GM13977 (cell line): ENCODE measurements at regions not wholly inside any gene's neighbourhood (a gene's known extent, or its start where the extent isn't known, plus 50 kb on each side); places are given as distances from the start of the nearest gene placed in this dataset.

Source experiments
- DNase-seq: peaks from one replicate; pipeline ENCODE4 v3.0.0; 2012; ENCODE audit warnings: low spot score
- in situ Hi-C: fragments of 300-500 bp; cut with MboI; formaldehyde crosslinking; loops from one replicate; pipeline ENCODE4 v1.12.0; 2022; ENCODE audit warnings: low sequenced_read_pairs, low pct_unique_long_range_greater_than_20kb, mixed read lengths, inconsistent platforms; ENCODE audit not compliant: unreplicated experiment
- TF ChIP-seq, protein P1 (sequence below): IDR thresholded peaks from 2 replicates; pipeline ENCODE4 v1.5.1; 2012; ENCODE audit warnings: mild to moderate bottlenecking, control low read depth; ENCODE audit not compliant: insufficient read depth; ENCODE audit errors: extremely low read depth, missing control alignments

DNA sequence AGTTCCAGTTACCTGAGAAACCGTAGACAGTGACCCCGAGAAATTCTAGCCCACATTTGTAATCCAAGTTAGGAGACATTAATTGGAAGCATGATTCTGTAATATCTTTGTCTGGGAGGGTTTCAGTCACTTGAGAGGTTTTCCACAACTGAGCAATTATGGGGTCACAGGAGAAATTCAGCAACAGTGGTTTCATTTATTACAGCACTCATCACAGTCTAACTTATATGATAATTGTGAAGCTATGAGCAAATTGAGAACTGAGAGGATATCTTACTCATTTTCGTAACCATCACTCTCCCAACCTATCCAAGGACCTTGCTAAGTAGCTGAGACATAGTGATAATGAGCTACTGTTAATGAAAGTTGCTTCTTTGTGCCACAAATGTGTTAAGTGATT, 328.5 kb upstream of the PPP2R3A start:
- no peak for DNase-seq
- in situ Hi-C loops = no loop called here
- TF ChIP-seq, protein P1, sequence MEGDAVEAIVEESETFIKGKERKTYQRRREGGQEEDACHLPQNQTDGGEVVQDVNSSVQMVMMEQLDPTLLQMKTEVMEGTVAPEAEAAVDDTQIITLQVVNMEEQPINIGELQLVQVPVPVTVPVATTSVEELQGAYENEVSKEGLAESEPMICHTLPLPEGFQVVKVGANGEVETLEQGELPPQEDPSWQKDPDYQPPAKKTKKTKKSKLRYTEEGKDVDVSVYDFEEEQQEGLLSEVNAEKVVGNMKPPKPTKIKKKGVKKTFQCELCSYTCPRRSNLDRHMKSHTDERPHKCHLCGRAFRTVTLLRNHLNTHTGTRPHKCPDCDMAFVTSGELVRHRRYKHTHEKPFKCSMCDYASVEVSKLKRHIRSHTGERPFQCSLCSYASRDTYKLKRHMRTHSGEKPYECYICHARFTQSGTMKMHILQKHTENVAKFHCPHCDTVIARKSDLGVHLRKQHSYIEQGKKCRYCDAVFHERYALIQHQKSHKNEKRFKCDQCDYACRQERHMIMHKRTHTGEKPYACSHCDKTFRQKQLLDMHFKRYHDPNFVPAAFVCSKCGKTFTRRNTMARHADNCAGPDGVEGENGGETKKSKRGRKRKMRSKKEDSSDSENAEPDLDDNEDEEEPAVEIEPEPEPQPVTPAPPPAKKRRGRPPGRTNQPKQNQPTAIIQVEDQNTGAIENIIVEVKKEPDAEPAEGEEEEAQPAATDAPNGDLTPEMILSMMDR = no peak

DNA sequence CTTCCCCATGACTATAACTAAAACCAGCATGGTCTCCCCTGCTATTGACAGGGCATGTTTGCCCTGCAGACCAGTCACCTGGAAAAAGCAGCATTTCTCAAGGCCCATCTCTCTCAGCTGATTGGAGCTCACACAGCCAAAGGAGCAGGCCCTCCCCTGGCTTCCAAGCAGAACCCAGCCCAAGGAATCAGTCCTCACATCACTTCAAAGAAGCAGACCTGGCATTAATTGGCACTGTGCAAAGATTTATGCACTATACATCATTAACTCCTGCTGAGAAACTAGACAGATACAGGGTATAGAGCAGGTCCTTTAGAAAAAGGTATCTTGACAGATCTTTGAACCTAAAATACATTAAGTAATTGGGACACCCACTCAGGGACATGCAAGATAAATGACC, 323.8 kb upstream of the PPP2R3A start:
- in situ Hi-C loops = no loop called here
- TF ChIP-seq, protein P1 = no peak
- DNase-seq = no peak

DNA sequence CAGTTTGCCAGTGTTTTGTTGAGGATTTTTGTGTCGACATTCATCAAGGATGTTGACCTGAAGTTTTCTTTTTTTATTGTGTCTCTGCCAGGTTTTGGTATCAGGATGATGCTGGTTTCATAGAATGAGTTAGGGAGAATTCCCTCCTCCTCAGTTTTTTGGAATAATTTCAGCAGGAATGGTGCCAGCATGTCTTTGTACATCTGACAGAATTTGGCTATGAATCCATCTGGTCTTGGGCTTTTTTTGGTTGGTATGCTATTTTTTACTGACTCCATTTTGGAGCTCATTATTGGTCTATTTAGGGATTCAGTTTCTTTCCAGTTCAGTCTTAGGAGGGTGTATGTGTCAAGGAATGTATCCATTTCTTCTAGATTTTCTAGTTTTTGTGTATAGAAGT, 320.0 kb upstream of the PPP2R3A start:
- in situ Hi-C loops = no loop called here

DNA sequence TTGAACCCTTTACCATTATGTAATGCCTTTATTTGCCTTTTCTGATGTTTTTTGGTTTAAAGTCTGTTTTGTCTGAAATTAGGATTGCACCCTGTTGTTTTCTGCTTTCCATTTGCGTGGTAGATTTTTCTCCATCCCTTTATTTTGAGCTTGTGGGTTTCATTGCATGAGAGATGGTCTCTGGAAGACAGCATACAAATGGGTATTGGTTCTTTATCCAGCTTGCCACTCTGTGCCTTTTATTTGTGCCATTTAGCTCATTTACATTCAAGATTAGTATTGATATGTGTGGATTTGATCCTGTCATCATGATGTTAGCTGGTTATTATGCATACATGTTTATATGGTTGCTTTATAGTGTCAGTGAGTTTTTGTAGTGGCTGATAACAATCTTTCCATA, 318.7 kb upstream of the PPP2R3A start:
- in situ Hi-C loops = no loop called here
- DNase-seq = no peak
- TF ChIP-seq, protein P1 = no peak

More for the DNA sequence above, 320.0 kb upstream of the PPP2R3A start:
- TF ChIP-seq, protein P1 = no peak
- DNase-seq = no peak

DNA sequence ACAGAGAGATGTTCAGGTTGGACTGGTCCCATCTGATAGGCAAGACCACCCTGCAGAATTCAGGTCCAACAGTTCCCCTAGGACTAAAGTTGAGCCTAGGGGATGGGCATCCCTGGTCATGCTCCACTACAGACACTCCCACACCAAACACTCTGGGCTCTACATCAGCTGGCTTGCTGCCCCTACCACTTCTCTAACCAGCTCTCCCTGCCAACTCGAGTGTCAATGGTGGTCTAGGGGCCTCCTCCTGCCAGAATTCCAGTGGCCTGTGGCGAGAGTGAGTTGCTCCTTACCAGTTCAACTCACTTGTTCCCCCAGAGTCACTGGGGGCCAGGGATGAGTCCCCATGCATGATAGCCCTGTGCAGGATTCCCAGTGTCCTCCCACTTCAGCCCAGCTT, 316.2 kb upstream of the PPP2R3A start:
- no peak for DNase-seq
- in situ Hi-C loops = no loop called here
- TF ChIP-seq, protein P1 = no peak

DNA sequence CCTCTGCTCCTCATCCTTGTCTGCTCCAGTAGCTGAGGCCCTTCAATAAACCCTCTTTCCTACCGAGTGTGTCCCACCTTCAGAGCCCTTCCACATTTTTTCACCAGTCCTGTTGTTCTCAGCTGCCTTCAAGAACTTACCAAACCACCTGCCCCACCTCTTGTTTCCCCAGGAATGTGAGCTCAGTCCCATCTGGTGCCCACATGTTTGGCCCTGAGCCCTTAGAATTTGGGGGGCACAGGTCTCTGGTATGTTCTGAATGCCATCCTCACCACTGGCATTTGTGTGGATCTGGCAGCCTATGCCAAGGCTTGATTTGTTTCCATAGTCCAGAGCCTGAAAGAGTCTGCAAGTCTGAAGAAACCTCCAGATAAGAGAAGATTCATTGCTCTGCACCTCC, 315.2 kb upstream of the PPP2R3A start:
- TF ChIP-seq, protein P1 = no peak
- in situ Hi-C loops = no loop called here
- DNase-seq = no peak

- in situ Hi-C loops = no loop called here
- TF ChIP-seq, protein P1 = no peak
- DNase-seq = no peak
Observed at GRCh38 chr3:135652388-135652787, 313.1 kb upstream of the PPP2R3A start.
